Immature natural killer cell (primary cell): ENCODE measurements at regions not wholly inside any gene's neighbourhood (a gene's known extent, or its start where the extent isn't known, plus 50 kb on each side); places are given as distances from the start of the nearest gene placed in this dataset.

Experiments
- DNase-seq, 3 donors: peaks; one replicate each; pipeline ENCODE4 v3.0.0; 2022; ENCODE audit warnings: mixed read lengths in 1 of 3
- H3K27ac Mint-ChIP-seq, 6 donors: one replicate each; pipeline ENCODE4 v1.8.0; 2020; ENCODE audit warnings: mixed read lengths in 6 of 6, mild to moderate bottlenecking in 5 of 6, inconsistent platforms in 4 of 6, moderate library complexity in 3 of 6
- H3K27me3 Mint-ChIP-seq, 3 donors: one replicate each; pipeline ENCODE4 v1.8.0; 2020 to 2021; ENCODE audit warnings: low read depth in 3 of 3, mild to moderate bottlenecking in 3 of 3, mixed read lengths in 3 of 3, moderate library complexity in 3 of 3, inconsistent platforms in 1 of 3
- H3K36me3 Mint-ChIP-seq, 3 donors: one replicate each; pipeline ENCODE4 v1.8.0; 2020; ENCODE audit warnings: mixed read lengths in 3 of 3, inconsistent platforms in 2 of 3, mild to moderate bottlenecking in 2 of 3
- H3K4me1 Mint-ChIP-seq, 2 donors: one replicate each; pipeline ENCODE4 v1.8.0; 2020; ENCODE audit warnings: inconsistent platforms in 2 of 2, mild to moderate bottlenecking in 2 of 2, mixed read lengths in 2 of 2, moderate library complexity in 1 of 2
- H3K4me3 Mint-ChIP-seq, 5 donors: one replicate each; pipeline ENCODE4 v1.8.0; 2020; ENCODE audit warnings: mild to moderate bottlenecking in 5 of 5, mixed read lengths in 5 of 5, inconsistent platforms in 3 of 5, moderate library complexity in 3 of 5
- H3K9me3 Mint-ChIP-seq, 6 donors: one replicate each; pipeline ENCODE4 v1.8.0; 2020; ENCODE audit warnings: mild to moderate bottlenecking in 6 of 6, mixed read lengths in 6 of 6, inconsistent platforms in 4 of 6, moderate library complexity in 3 of 6

DNA sequence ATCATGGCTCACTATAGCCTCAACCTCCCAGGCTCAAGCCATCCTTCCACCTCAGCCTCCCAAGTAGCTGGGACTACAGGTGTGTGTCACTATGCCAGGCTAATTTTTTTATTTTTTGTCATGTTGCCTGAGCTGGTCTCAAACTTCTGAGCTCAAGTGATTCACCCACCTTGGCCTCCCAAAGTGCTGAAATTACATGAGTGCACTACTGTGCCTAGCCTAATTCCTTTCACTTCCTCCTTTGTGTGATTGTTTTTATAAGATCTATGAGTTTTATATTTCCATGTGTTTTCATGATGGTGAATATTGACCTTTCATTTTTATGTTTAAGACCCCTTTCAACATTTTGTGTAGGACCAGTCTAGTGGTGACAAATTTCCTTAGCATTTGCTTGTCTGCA, 55.2 kb upstream of the IL12B start:
- DNase-seq = no peak
- peaks cover 12 to 73% (median 58%) of the 10 kb centered on the region in 6 donors for H3K9me3 Mint-ChIP-seq
- H3K4me1 Mint-ChIP-seq = peaks cover 0 to 1% of the 10 kb centered on the region in 2 donors
- peaks cover 21 to 33% (median 26%) of the 10 kb centered on the region in 3 donors for H3K36me3 Mint-ChIP-seq
- peaks cover 0 to 6% (median 2%) of the 10 kb centered on the region in 3 donors for H3K27me3 Mint-ChIP-seq
- no peak overlapping the region for H3K27ac Mint-ChIP-seq
- H3K4me3 Mint-ChIP-seq = no peak overlapping the region

DNA sequence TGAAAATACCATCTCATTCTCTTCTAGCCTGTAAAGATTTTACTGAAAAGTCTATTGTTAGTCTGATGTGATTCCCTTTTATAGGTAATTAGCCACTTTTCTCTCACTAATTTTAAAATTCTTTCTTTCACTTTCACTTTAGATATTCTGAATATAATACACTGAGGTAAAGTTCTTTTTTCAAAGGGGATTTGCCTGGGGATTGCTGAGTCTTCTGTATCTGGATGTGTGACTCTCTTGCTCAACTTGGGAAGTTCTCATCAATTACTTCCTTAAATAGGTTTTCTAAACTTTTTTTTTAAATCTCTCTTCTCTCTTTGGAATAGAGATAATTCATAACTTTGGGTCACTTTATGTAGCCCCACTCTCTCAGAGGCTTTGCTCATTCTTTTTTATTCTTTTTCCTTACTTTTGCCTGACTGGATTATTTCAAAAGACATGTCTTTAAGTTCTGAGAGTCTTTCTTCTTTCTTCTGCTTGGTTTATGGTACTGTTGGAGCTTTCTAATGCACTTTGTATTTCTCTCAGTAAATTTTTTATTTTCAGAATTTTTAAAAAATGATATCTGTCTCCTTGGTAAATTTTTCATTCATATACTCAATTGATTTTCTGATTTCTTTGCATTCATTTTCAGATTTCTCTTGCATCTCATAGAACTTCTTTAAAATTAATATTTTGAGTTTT, 55.9 kb upstream of the IL12B start:
- peaks cover 0 to 2% (median 1%) of the 10 kb centered on the region in 3 donors for H3K27me3 Mint-ChIP-seq
- H3K4me3 Mint-ChIP-seq = no peak overlapping the region
- no peak for DNase-seq
- H3K9me3 Mint-ChIP-seq = peaks cover 12 to 67% (median 54%) of the 10 kb centered on the region in 6 donors
- peaks cover 24 to 30% (median 25%) of the 10 kb centered on the region in 3 donors for H3K36me3 Mint-ChIP-seq
- H3K27ac Mint-ChIP-seq = no peak overlapping the region
- peaks cover 0 to 1% of the 10 kb centered on the region in 2 donors for H3K4me1 Mint-ChIP-seq

DNA sequence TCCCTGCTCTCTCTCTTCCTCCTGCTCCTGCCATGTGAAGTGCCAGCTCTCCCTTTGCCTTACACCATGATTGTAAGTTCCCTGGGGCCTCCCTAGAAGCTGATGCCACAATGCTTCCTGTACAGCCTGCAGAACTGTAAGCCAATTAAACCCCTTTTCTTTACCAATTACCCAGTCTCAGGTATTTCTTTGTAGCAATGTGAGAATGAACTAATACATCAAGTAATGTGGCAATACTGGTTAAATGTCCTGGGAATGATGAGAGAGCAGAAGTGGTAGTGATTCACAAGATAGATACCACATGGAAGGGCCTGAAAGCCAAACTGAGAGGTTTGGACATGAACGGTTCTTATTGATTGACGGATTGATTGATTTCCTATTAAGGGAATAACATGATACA, 62.6 kb upstream of the IL12B start:
- peaks cover 0 to 19% (median 11%) of the 10 kb centered on the region in 6 donors for H3K9me3 Mint-ChIP-seq
- H3K27ac Mint-ChIP-seq = no peak overlapping the region
- H3K27me3 Mint-ChIP-seq = peaks cover 0 to 15% (median 0%) of the 10 kb centered on the region in 3 donors
- no peak overlapping the region for H3K4me3 Mint-ChIP-seq
- H3K36me3 Mint-ChIP-seq = peaks cover 4 to 14% (median 12%) of the 10 kb centered on the region in 3 donors
- DNase-seq = no peak
- H3K4me1 Mint-ChIP-seq = no peaks in the 10 kb centered on the region

DNA sequence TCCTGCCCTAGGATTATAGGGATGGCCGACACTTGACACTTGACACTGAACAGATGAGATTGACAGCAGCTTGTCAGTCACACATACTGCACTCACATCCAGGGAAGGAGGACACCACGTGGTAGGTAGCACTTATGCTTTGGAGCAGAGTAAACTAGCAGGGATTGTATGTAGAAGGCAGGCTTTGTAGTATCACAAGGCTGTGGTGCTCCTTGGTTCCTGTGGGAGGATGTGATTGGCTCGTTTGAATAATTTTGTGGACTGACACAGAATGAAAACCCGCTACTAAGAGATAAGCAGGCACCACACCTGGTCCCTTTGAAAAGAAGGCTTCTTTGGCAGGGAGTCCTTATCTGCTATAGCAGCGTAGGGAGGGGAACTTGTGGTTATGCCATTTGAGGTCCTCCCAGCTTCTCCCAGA, 63.6 kb upstream of the IL12B start:
- Mint-ChIP-seq H3K36me3 (peaks cover 4 to 11% (median 5%) of the 10 kb centered on the region in 3 donors), H3K27me3 (peaks cover 0 to 15% (median under 1%) of the 10 kb centered on the region in 3 donors), H3K9me3 (peaks cover 0 to 11% (median 2%) of the 10 kb centered on the region in 6 donors), H3K4me1 (no peaks in the 10 kb centered on the region), H3K4me3 (no peak overlapping the region), H3K27ac (no peak overlapping the region)
- DNase-seq = no peak

DNA sequence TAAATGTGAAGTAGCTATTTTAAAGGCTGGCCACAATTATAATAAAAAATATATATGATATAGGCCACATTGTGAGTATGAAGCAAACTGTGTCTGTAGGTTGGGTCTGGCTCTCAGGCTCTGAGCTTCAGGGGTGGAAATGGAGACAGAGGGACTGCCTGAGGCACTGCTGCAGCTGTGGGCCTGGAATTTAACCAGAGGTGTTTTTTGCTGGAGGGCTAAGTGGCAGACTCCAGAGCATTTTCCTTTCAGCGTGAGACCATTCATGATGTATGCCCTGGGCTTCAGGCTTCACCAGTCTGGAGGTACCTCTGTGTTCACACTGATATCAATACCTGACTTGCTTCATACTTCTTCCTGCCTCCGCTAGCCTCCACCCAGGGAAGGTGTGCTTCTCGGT, 64.9 kb upstream of the IL12B start:
- no peak for DNase-seq
- Mint-ChIP-seq H3K27ac (no peak overlapping the region), H3K27me3 (peaks cover 0 to 15% (median 3%) of the 10 kb centered on the region in 3 donors), H3K36me3 (peaks cover 0 to 4% (median 0%) of the 10 kb centered on the region in 3 donors), H3K4me3 (no peak overlapping the region), H3K4me1 (no peaks in the 10 kb centered on the region), H3K9me3 (no peaks in the 10 kb centered on the region)

DNA sequence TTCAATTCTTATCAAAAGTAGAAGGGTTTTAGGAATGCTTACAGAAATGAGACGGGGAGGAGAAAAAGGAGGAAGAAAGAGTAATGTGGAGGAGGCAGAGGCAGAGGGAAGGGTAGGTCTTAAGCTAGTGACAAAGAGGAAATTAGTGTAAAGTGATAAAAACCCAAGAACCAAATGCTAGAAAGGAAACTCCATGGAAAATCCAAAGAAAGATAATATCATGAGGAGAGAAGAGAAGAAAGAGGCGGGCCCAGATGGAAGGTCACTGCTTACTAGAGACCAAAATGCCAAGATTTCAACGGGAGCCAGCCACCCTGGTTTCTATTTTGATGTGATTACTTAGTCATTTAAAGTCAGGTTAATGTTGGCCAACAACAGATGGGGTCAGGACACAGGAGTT, 68.6 kb upstream of the IL12B start:
- H3K4me1 Mint-ChIP-seq = no peaks in the 10 kb centered on the region
- H3K36me3 Mint-ChIP-seq = peaks cover 0 to 3% (median 0%) of the 10 kb centered on the region in 3 donors
- H3K27me3 Mint-ChIP-seq = peaks cover 0 to 16% (median 4%) of the 10 kb centered on the region in 3 donors
- no peak overlapping the region for H3K4me3 Mint-ChIP-seq
- no peaks in the 10 kb centered on the region for H3K9me3 Mint-ChIP-seq
- DNase-seq = no peak
- no peak overlapping the region for H3K27ac Mint-ChIP-seq

DNA sequence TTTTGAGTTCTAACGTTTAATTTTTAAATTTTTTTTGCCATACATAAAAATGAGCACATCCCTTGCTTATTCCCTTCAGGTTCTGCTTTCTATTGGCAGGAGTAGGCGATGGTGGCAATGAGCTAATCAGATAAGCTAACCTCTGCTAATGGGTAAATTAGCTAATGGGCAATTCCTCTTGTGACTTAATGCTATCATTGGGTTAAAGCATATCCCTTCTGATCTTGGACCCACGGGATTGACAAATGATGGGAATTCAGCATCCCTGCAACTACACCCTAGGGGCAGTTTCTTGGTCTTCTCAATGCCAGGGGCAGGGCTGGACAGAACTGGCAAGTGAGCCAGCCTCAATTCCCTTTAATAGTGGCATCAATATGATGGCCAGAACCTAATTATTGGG, 70.2 kb upstream of the IL12B start:
- H3K27me3 Mint-ChIP-seq = peaks cover 0 to 9% (median 8%) of the 10 kb centered on the region in 3 donors
- H3K36me3 Mint-ChIP-seq = peaks cover 0 to 3% (median 0%) of the 10 kb centered on the region in 3 donors
- H3K4me1 Mint-ChIP-seq = no peaks in the 10 kb centered on the region
- no peak overlapping the region for H3K27ac Mint-ChIP-seq
- H3K4me3 Mint-ChIP-seq = no peak overlapping the region
- no peaks in the 10 kb centered on the region for H3K9me3 Mint-ChIP-seq
- DNase-seq = no peak

DNA sequence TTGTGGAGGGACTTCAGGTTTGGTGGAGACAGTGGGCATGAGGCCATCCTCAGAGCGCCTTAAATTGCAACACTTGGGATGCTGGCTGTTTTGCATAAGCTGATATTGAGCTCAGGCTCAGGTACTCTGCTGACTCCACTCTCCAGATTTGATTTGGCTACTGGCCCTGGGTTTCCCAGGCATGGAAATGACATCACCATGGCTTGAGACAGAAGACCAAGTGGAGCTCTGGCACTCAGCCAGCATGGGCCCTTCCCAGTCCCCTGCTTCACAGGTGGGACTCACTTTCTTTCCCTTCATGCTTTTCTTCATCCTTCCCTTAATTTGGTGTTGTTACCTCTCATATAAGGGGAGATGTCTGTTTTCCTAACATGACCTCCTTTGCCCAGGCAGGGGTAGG, 72.0 kb upstream of the IL12B start:
- H3K27ac Mint-ChIP-seq = no peak overlapping the region
- no peak for DNase-seq
- H3K9me3 Mint-ChIP-seq = no peaks in the 10 kb centered on the region
- H3K27me3 Mint-ChIP-seq = peaks cover 0 to 10% (median 9%) of the 10 kb centered on the region in 3 donors
- H3K4me1 Mint-ChIP-seq = no peaks in the 10 kb centered on the region
- H3K36me3 Mint-ChIP-seq = peaks cover 0 to 3% (median 2%) of the 10 kb centered on the region in 3 donors
- no peak overlapping the region for H3K4me3 Mint-ChIP-seq

DNA sequence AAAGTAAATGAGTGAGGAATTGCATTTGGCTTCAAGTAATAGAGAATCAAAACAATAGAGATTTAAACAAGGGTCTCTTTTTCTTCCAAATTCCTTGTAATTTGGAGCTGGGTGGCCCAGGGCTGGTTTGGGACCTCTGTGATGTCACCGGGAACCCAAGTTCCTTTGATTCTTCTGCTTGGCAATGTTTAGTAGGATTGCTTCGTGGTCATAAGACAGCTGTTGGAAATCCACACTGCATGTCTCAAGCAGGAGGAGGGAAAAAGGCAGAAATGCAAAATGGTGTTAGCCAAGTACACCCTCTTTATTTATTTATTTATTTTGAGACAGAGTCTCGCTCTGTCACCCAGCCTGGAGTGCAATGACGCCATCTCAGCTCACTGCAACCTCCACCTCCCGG, 72.6 kb upstream of the IL12B start:
- Mint-ChIP-seq H3K4me1 (no peaks in the 10 kb centered on the region), H3K9me3 (no peaks in the 10 kb centered on the region), H3K36me3 (peaks cover 0 to 6% (median 3%) of the 10 kb centered on the region in 3 donors), H3K27ac (no peak overlapping the region), H3K4me3 (no peak overlapping the region), H3K27me3 (peaks cover 0 to 10% (median 9%) of the 10 kb centered on the region in 3 donors)
- no peak for DNase-seq

DNA sequence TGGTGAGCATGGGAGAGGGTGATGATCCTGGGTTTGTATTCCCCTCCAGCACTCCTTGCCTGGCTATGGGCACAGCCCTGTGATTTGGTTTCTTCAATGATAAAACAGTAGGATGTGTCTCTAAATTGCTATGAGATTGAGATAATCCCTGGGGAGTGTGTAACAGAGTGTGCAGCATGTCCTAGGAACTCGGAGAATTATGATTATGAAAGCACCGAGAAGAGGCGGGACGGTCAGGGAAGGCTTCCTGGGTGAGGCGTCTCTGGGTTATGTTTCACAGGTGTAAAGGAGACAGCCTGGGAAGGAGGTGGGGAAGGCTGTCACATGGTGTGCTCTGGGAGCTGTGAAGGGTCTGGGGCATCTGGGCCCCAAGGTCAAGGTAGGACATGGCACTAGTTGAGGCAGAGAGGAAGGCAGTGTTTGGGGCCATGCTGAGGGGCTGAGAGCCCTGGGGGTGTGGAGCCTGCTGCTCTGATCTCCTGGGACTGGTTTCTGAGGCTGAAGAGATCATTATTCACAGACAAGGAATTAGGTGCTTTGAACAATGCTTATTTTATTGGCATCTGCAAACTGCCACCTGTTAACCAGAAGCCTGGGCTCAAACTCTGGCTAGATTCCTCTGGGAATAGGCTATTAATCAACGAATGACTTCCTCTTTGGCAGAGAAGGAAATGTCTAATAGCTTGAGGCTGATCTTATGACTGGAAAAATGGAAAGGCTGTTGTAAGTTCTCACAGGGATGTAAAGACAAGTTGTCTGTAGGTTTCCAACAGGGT, 73.8 kb upstream of the IL12B start:
- peaks cover 0 to 6% (median 3%) of the 10 kb centered on the region in 3 donors for H3K36me3 Mint-ChIP-seq
- H3K4me3 Mint-ChIP-seq = no peak overlapping the region
- H3K27ac Mint-ChIP-seq = peak overlapping the region in 1 of 6 donors; percentile 3
- peaks cover 0 to 2% (median 0%) of the 10 kb centered on the region in 6 donors for H3K9me3 Mint-ChIP-seq
- H3K4me1 Mint-ChIP-seq = peaks cover under 1 to 1% of the 10 kb centered on the region in 2 donors
- H3K27me3 Mint-ChIP-seq = peaks cover 0 to 10% (median 8%) of the 10 kb centered on the region in 3 donors
- no peak for DNase-seq

DNA sequence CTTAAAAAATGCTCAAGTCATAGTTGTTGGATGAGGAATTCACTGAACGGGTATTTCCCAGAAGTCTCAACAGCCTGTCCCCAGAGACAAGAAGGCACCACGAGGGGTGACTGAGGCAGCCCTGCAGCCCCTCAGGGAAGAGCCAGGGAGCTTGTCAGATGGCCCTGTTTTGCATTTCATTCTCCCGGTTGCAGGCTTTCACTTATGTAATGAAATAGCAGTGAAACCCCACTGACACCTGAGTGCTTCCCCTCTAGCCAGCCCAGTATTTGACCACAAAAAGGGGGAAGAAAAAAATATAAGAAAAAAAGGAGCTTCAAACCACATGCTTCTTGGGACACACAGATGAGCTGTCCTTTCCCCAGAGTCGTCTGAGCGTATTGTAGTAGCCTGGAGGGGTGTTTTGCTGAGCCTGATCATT, 75.3 kb upstream of the IL12B start:
- Mint-ChIP-seq H3K36me3 (peaks cover 0 to 6% (median 3%) of the 10 kb centered on the region in 3 donors), H3K9me3 (peaks cover 0 to 2% (median 0%) of the 10 kb centered on the region in 6 donors), H3K27ac (no peak overlapping the region), H3K27me3 (peaks cover 0 to 12% (median 8%) of the 10 kb centered on the region in 3 donors), H3K4me3 (no peak overlapping the region), H3K4me1 (peaks cover 13 to 17% of the 10 kb centered on the region in 2 donors)
- DNase-seq = no peak

DNA sequence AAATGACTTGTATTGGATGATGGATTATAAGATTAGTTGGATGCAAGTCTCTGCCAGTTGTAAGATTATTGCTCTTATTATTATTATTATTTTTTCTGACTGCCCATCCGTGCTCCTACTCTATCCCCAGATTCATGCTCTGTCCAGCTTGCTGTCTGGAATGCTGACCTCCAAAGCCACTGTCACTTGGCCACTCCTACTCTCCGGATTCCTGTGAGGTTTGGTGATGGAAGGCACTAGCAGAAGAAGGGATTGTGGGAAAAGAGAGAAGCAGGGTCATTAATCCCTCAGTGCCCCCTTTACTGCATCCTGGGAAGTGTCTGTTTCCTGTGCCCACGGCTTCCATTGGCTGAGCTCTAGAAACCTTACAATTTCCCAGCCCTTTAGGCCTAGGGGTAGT, 76.3 kb upstream of the IL12B start:
- no peak for DNase-seq
- peaks cover 0 to 6% (median 3%) of the 10 kb centered on the region in 3 donors for H3K36me3 Mint-ChIP-seq
- H3K4me3 Mint-ChIP-seq = no peak overlapping the region
- peaks cover 0 to 2% (median 0%) of the 10 kb centered on the region in 6 donors for H3K9me3 Mint-ChIP-seq
- no peak overlapping the region for H3K27ac Mint-ChIP-seq
- H3K27me3 Mint-ChIP-seq = peaks cover 2 to 12% (median 8%) of the 10 kb centered on the region in 3 donors
- peaks cover 22 to 26% of the 10 kb centered on the region in 2 donors for H3K4me1 Mint-ChIP-seq

DNA sequence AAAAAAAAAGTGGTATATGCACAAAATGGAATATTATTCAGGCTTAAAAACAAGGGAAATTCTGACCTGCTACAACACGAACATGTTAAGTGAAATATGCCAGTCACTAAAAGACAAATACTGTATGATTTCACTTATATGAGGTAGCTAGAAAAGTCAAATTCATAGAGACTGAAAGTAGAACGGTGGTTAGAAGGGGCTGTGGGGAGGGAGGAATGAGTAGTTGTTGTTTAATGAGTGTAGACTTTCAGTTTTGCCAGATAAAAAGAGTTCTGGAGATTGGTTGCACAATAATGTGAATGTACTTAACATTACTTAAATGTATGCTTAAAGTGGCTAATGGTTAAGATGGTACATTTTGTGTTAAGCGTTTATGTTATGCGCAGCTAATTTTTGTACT, 79.5 kb upstream of the IL12B start:
- DNase-seq = no peak
- H3K4me1 Mint-ChIP-seq = peaks cover 43 to 52% of the 10 kb centered on the region in 2 donors
- peak overlapping the region in 1 of 5 donors; percentile 44 for H3K4me3 Mint-ChIP-seq
- peaks cover 0 to 2% (median 0%) of the 10 kb centered on the region in 6 donors for H3K9me3 Mint-ChIP-seq
- peak overlapping the region in 1 of 6 donors; percentile 70 for H3K27ac Mint-ChIP-seq
- H3K36me3 Mint-ChIP-seq = peaks cover 0 to 6% (median 0%) of the 10 kb centered on the region in 3 donors
- H3K27me3 Mint-ChIP-seq = peaks cover 6 to 11% (median 9%) of the 10 kb centered on the region in 3 donors

DNA sequence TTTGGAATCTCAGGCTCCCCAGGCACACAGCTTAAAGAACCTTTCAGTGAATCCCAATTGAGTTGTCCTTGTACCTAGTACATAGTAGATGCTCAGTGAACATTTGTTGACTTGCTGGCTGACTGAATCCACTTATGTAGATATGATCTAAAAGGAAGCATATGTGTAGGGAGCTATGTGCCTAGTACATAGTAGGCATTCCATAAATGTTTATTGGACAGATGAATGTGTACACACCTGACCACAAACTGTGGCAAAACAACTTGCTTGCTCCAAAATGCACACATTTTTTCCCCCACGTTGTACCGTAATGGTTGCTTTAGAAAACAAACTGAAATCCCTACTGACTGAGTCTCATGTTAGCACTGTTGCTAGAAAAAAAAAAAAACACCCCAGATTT, 80.2 kb upstream of the IL12B start:
- Mint-ChIP-seq H3K4me1 (peaks cover 43 to 52% of the 10 kb centered on the region in 2 donors), H3K36me3 (peaks cover 0 to 6% (median 0%) of the 10 kb centered on the region in 3 donors), H3K27ac (peak overlapping the region in 1 of 6 donors; percentile 47), H3K9me3 (peaks cover 0 to 2% (median 0%) of the 10 kb centered on the region in 6 donors), H3K27me3 (peaks cover 2 to 10% (median 9%) of the 10 kb centered on the region in 3 donors), H3K4me3 (peak overlapping the region in 1 of 5 donors; percentile 16)
- DNase-seq = no peak
